SK-N-MC (cell line): ENCODE measurements at regions not wholly inside any gene's neighbourhood (a gene's known extent, or its start where the extent isn't known, plus 50 kb on each side); places are given as distances from the start of the nearest gene placed in this dataset.

Experiments used
- EZH2 ChIP-seq: fragments of 200-600 bp; sonication (generic); IDR thresholded peaks from one replicate; pipeline ENCODE4 v1.6.1; 2017; ENCODE audit warnings: antibody characterized with exemption
- POLR2AphosphoS5 ChIP-seq: IDR thresholded peaks from 2 replicates; pipeline ENCODE4 v1.6.1; 2012; ENCODE audit warnings: mild to moderate bottlenecking, low read depth, low read length, borderline replicate concordance

DNA sequence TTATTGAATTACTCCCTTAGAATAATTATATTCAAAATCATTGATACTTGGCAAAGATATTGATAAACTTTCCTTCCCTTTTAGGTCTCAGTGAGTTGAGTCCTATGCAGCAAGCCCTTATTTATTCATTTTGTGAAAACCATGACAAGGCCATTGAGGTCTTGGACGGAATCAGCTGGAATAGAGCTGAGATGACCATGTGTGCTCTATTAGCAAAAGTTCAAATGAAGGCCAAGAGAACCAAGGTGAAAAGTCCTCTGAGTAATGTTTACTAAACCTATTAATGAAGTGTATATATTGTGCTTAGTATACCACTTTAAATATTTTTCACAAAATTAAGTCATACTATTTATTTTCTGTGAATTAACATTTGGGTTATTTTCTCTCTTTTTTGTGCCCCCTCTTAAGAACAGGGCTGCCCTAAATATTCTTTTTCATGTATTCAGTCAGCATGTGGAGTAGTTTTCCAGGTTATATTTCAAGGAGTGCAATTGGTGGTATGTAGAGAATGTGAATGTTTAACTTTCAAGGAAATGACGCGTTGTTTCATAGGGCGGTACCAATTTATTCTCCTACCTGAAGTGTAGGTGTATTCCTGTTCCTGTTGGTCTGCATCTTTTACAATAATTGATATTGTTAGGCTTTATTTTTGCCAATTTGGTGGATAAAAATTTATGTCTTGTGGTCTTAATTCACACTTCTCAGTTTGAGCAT is 201.4 kb downstream of the TTC6 start:
- TF ChIP-seq POLR2AphosphoS5 (no peak), EZH2 (no peak)
